ENCODE measurements at regions not wholly inside any gene's neighbourhood (a gene's known extent, or its start where the extent isn't known, plus 50 kb on each side); places are given as distances from the start of the nearest gene placed in this dataset.

DNA sequence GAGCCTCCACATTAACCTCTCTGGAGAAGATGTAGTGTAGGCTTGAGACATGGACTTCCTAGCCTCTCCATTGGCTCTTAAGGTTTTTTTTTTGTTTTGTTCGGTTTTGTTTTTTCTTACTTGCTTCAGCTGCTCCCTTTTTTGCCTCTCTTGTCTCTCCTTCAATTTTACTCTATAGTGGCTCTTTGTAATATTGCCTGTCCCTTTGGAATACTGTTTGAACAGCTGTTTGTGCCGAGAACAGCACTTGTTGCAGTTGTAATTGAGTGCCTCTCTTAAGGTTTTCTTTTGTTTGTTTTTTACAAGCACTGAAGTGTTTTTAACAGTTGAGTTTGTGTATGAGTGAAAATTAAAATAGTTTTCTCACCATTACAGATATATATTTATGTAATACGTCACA lies 567.7 kb downstream of the LRFN5 start:
- TF ChIP-seq EZH2 (IDR thresholded peaks at IDR 0.05; ENCODE audit: borderline replicate concordance, low read depth, low read length, poor library complexity, severe bottlenecking), result no peak
- TF ChIP-seq, protein P1, sequence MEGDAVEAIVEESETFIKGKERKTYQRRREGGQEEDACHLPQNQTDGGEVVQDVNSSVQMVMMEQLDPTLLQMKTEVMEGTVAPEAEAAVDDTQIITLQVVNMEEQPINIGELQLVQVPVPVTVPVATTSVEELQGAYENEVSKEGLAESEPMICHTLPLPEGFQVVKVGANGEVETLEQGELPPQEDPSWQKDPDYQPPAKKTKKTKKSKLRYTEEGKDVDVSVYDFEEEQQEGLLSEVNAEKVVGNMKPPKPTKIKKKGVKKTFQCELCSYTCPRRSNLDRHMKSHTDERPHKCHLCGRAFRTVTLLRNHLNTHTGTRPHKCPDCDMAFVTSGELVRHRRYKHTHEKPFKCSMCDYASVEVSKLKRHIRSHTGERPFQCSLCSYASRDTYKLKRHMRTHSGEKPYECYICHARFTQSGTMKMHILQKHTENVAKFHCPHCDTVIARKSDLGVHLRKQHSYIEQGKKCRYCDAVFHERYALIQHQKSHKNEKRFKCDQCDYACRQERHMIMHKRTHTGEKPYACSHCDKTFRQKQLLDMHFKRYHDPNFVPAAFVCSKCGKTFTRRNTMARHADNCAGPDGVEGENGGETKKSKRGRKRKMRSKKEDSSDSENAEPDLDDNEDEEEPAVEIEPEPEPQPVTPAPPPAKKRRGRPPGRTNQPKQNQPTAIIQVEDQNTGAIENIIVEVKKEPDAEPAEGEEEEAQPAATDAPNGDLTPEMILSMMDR (conservative IDR thresholded peaks at IDR 0.05; ENCODE audit: low read depth, low read length), result no peak
